Smooth muscle cell (in vitro differentiated cells): ENCODE measurements at regions not wholly inside any gene's neighbourhood (a gene's known extent, or its start where the extent isn't known, plus 50 kb on each side); places are given as distances from the start of the nearest gene placed in this dataset.

Experiments used
- DNase-seq: peaks from one replicate; lab custom pipeline; 2025; ENCODE audit not compliant: unreplicated experiment; lab: John Stamatoyannopoulos, UW
- H2AFZ ChIP-seq: fragments of 200-600 bp; sonication (generic); 2 replicates; pipeline ENCODE4 v1.6.0; 2016; ENCODE audit warnings: antibody characterized with exemption, low read depth, mild to moderate bottlenecking
- H3F3A ChIP-seq: fragments of 200-600 bp; sonication (generic); 2 replicates; pipeline ENCODE4 v1.6.0; 2017; ENCODE audit warnings: antibody characterized with exemption, low read depth
- H3K27ac ChIP-seq: fragments of 200-600 bp; sonication (generic); 2 replicates; pipeline ENCODE4 v1.5.1; 2016; ENCODE audit warnings: low read depth, mild to moderate bottlenecking
- H3K27me3 ChIP-seq: fragments of 200-600 bp; sonication (generic); 2 replicates; pipeline ENCODE4 v1.6.1; 2016; ENCODE audit warnings: low read depth, mild to moderate bottlenecking
- H3K36me3 ChIP-seq: fragments of 200-600 bp; sonication (generic); 2 replicates; pipeline ENCODE4 v1.5.1; 2016; ENCODE audit warnings: low read depth
- H3K4me1 ChIP-seq: fragments of 200-600 bp; sonication (generic); 2 replicates; pipeline ENCODE4 v1.5.1; 2016; ENCODE audit warnings: low read depth
- H3K4me2 ChIP-seq: fragments of 200-600 bp; sonication (generic); 2 replicates; pipeline ENCODE4 v1.6.0; 2016; ENCODE audit warnings: mild to moderate bottlenecking
- H3K4me3 ChIP-seq: fragments of 200-600 bp; sonication (generic); 2 replicates; pipeline ENCODE4 v1.5.1; 2016; ENCODE audit warnings: mild to moderate bottlenecking
- H3K79me2 ChIP-seq: fragments of 200-600 bp; sonication (generic); 2 replicates; pipeline ENCODE4 v1.6.0; 2016; ENCODE audit warnings: low read depth, mild to moderate bottlenecking
- H3K9ac ChIP-seq: fragments of 200-600 bp; sonication (generic); 2 replicates; pipeline ENCODE4 v1.6.0; 2016; ENCODE audit warnings: low read depth
- H3K9me3 ChIP-seq: fragments of 200-600 bp; sonication (generic); replicated peaks from 2 replicates; pipeline ENCODE4 v1.5.1; 2016; ENCODE audit warnings: low read depth
- H4K20me1 ChIP-seq: fragments of 200-600 bp; sonication (generic); 2 replicates; pipeline ENCODE4 v1.6.0; 2016; ENCODE audit warnings: low read depth
- CTCF ChIP-seq: fragments of 200-600 bp; sonication (generic); IDR thresholded peaks from 2 replicates; pipeline ENCODE4 v1.5.1; 2017; ENCODE audit warnings: borderline replicate concordance, mild to moderate bottlenecking, antibody characterized with exemption; ENCODE audit not compliant: insufficient read depth, poor library complexity, severe bottlenecking
- WGBS: methylation state at CpG from one replicate; pipeline ENCODE4 v1.1.7; 2016; ENCODE audit warnings: low lambda C conversion rate; 5-methylcytosine and 5-hydroxymethylcytosine counted together

- H3K4me1 ChIP-seq, result no peaks in the 10 kb centered on the region
- no peak for DNase-seq
These were observed 215.1 kb upstream of the NREP start for GRCh38 chr5:111972080-111972479.

DNA sequence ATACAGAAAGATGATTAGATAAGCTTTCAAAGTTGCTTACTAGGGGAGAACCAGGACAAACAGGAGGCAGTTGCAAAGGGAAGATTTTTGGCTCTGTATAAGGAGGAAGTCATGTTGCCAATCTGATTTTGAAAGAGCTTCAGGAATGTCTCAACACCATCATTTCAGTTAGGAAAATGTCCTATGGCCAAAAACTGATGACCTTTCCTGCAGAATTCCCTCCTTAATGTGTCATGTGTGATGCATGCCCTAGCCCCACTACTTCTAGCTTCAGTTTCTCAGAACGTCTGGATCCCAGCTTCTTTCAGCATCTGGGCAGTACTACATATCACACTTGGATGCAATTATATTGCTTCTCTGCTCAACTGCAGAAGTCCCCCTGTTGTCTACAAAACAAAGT lies 211.5 kb upstream of the NREP start:
- Histone ChIP-seq H4K20me1 (no peaks in the 10 kb centered on the region), H3K79me2 (no peaks in the 10 kb centered on the region), H2AFZ (peak overlapping the region; percentile 25), H3K36me3 (no peaks in the 10 kb centered on the region), H3K4me3 (no peak overlapping the region), H3K9me3 (no peaks in the 10 kb centered on the region), H3K27ac (no peak overlapping the region), H3F3A (no peaks in the 10 kb centered on the region), H3K4me2 (no peak overlapping the region), H3K4me1 (no peaks in the 10 kb centered on the region), H3K27me3 (no peaks in the 10 kb centered on the region), H3K9ac (no peak overlapping the region)
- no peak for DNase-seq
- TF ChIP-seq CTCF, result no peak
- 60% methylated on average over 1 of the region's 1 CpG for WGBS

More at GRCh38 chr5:111972080-111972479, 215.1 kb upstream of the NREP start:
- no peak for TF ChIP-seq CTCF
- no peaks in the 10 kb centered on the region for H3K9me3 ChIP-seq
- no peaks in the 10 kb centered on the region for H3F3A ChIP-seq
- no peaks in the 10 kb centered on the region for H3K36me3 ChIP-seq
- H3K27me3 ChIP-seq, result no peaks in the 10 kb centered on the region
- H3K4me3 ChIP-seq, result no peak overlapping the region
- no peak overlapping the region for H3K9ac ChIP-seq
- no peak overlapping the region for H3K4me2 ChIP-seq
- no peak overlapping the region for H2AFZ ChIP-seq
- no peak overlapping the region for H3K27ac ChIP-seq
- WGBS, result 96% methylated on average over 2 of the region's 2 CpGs
- no peaks in the 10 kb centered on the region for H4K20me1 ChIP-seq
- H3K79me2 ChIP-seq, result no peaks in the 10 kb centered on the region

DNA sequence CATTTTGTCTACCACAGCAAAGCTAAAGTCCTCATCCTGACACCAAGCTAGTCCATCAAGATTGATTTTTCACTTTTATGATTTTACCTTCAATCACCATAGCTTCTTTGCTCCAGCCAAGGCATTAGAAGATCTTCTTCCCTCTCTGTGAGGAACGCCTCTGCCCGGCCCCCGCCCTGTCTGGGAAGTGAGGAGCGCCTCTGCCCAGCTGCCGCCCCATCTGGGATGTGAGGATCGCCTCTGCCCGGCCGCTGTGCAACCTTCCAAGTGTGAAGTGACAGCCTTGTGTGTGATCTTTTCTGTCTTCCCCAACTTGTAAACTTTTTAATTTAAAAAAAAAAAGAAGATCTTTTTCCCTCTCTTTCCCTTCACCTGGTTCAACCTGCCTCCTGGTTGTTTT lies 210.5 kb upstream of the NREP start:
- no peaks in the 10 kb centered on the region for H3K36me3 ChIP-seq
- no peak for DNase-seq
- no peak overlapping the region for H3K9ac ChIP-seq
- no peak overlapping the region for H3K4me2 ChIP-seq
- no peaks in the 10 kb centered on the region for H4K20me1 ChIP-seq
- H3K9me3 ChIP-seq, result no peaks in the 10 kb centered on the region
- no peaks in the 10 kb centered on the region for H3F3A ChIP-seq
- 98% methylated on average over 8 of the region's 8 CpGs for WGBS
- no peaks in the 10 kb centered on the region for H3K79me2 ChIP-seq
- H3K27ac ChIP-seq, result no peak overlapping the region
- no peak overlapping the region for H3K4me3 ChIP-seq
- no peaks in the 10 kb centered on the region for H3K4me1 ChIP-seq
- H2AFZ ChIP-seq, result no peak overlapping the region
- no peak for TF ChIP-seq CTCF
- H3K27me3 ChIP-seq, result no peaks in the 10 kb centered on the region

DNA sequence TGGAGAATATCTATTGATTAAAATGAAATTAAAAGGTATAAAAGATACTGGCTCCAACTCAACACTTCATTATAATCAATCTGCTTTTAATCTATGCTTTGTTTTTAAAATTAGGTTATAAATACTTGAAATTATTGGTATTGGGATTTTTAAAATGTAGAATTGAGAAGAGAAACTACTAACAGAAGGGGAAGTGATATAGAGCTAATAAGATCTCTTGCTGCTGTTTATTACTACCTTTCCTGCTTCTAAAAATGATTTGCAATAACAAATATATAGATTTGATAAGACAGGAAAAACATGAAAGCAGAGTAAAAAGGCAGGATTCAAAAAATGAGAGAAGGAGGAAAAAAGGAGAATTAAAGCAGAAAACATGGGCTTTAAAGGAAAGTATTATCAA lies 209.3 kb upstream of the NREP start:
- Histone ChIP-seq H3K9ac (no peak overlapping the region), H3K4me1 (no peaks in the 10 kb centered on the region), H3K27ac (no peak overlapping the region), H3K27me3 (no peaks in the 10 kb centered on the region), H3K9me3 (no peaks in the 10 kb centered on the region), H3K4me2 (no peak overlapping the region), H3K36me3 (no peaks in the 10 kb centered on the region), H4K20me1 (no peaks in the 10 kb centered on the region), H2AFZ (no peak overlapping the region), H3F3A (no peaks in the 10 kb centered on the region), H3K4me3 (no peak overlapping the region), H3K79me2 (no peaks in the 10 kb centered on the region)
- no peak for DNase-seq
- TF ChIP-seq CTCF, result no peak
